ENCODE measurements at regions not wholly inside any gene's neighbourhood (a gene's known extent, or its start where the extent isn't known, plus 50 kb on each side); places are given as distances from the start of the nearest gene placed in this dataset.
"Not testable (repeated sequence)": the region's sequence is repeated elsewhere in the genome, so short reads cannot be mapped to it uniquely, and the experiment has no call there.

GRCh38 chr11:24093375-24093774 is 403.5 kb upstream of the LUZP2 start:
- DNase-seq: no peak

- DNase-seq: no peak
These were observed 388.2 kb upstream of the LUZP2 start for GRCh38 chr11:24108609-24109008.

- DNase-seq: no peak
These were observed 374.6 kb upstream of the LUZP2 start for GRCh38 chr11:24122291-24122690.

GRCh38 chr11:24124876-24125275 is 372.0 kb upstream of the LUZP2 start:
- DNase-seq: no peak

- DNase-seq: no peak
These were observed 365.2 kb upstream of the LUZP2 start for GRCh38 chr11:24131698-24132097.

GRCh38 chr11:24132471-24132870 is 364.4 kb upstream of the LUZP2 start:
- no peak for DNase-seq

GRCh38 chr11:24134879-24135589 is 361.8 kb upstream of the LUZP2 start:
- DNase-seq: no peak

GRCh38 chr11:24142062-24142461 is 354.8 kb upstream of the LUZP2 start:
- no peak for DNase-seq

GRCh38 chr11:24145411-24145810 is 351.4 kb upstream of the LUZP2 start:
- no peak for DNase-seq

GRCh38 chr11:24153337-24153736 is 343.5 kb upstream of the LUZP2 start:
- DNase-seq: no peak

GRCh38 chr11:24155792-24156191 is 341.1 kb upstream of the LUZP2 start:
- DNase-seq: no peak

GRCh38 chr11:24157316-24157715 is 339.5 kb upstream of the LUZP2 start:
- DNase-seq: no peak

- DNase-seq: no peak
These were observed 335.3 kb upstream of the LUZP2 start for GRCh38 chr11:24161587-24161986.

- no peak for DNase-seq
These were observed 333.7 kb upstream of the LUZP2 start for GRCh38 chr11:24163146-24163545.

GRCh38 chr11:24163841-24164240 is 333.0 kb upstream of the LUZP2 start:
- no peak for DNase-seq

GRCh38 chr11:24171869-24172268 is 325.0 kb upstream of the LUZP2 start:
- no peak for DNase-seq

GRCh38 chr11:24181395-24182047 is 315.3 kb upstream of the LUZP2 start:
- no peak for DNase-seq

- DNase-seq: not testable (repeated sequence)
These were observed 311.3 kb upstream of the LUZP2 start for GRCh38 chr11:24185535-24185934.

- no peak for DNase-seq
These were observed 300.1 kb upstream of the LUZP2 start for GRCh38 chr11:24196733-24197132.

GRCh38 chr11:24198481-24198880 is 298.4 kb upstream of the LUZP2 start:
- DNase-seq: no peak

- DNase-seq: no peak
These were observed 297.4 kb upstream of the LUZP2 start for GRCh38 chr11:24199461-24199860.

- no peak for DNase-seq
These were observed 290.8 kb upstream of the LUZP2 start for GRCh38 chr11:24206030-24206429.

- no peak for DNase-seq
These were observed 290.3 kb upstream of the LUZP2 start for GRCh38 chr11:24206511-24206910.

GRCh38 chr11:24216488-24216887 is 280.4 kb upstream of the LUZP2 start:
- no peak for DNase-seq

- DNase-seq: not testable (repeated sequence)
These were observed 279.5 kb upstream of the LUZP2 start for GRCh38 chr11:24217319-24217718.
